H9 (cell line): ENCODE measurements at regions not wholly inside any gene's neighbourhood (a gene's known extent, or its start where the extent isn't known, plus 50 kb on each side); places are given as distances from the start of the nearest gene placed in this dataset.

Experiments
- DNase-seq: peaks from one replicate; pipeline ENCODE4 v3.0.0-alpha.2; 2017
- H2AFZ ChIP-seq: one replicate; pipeline ENCODE4 v1.6.1; 2013; ENCODE audit warnings: mild to moderate bottlenecking, low read length, control low read depth, moderate library complexity
- H2AK5ac ChIP-seq: 2 replicates; pipeline ENCODE4 v1.6.1; 2013; ENCODE audit warnings: low read length, control low read depth, mixed read lengths; ENCODE audit not compliant: insufficient read length
- H2BK120ac ChIP-seq: one replicate; pipeline ENCODE4 v1.6.1; 2013; ENCODE audit warnings: low read depth, mild to moderate bottlenecking, low read length, control low read depth, inconsistent platforms; ENCODE audit not compliant: poor library complexity, severe bottlenecking
- H2BK12ac ChIP-seq: 2 replicates; pipeline ENCODE4 v1.6.1; 2013; ENCODE audit warnings: low read length, control low read depth, mixed read lengths, low read depth; ENCODE audit not compliant: insufficient read length
- H2BK15ac ChIP-seq: 2 replicates; pipeline ENCODE4 v1.6.1; 2013; ENCODE audit warnings: low read depth, low read length, control low read depth
- H2BK20ac ChIP-seq: one replicate; pipeline ENCODE4 v1.6.1; 2013; ENCODE audit warnings: low read depth, mild to moderate bottlenecking, low read length, control low read depth, inconsistent platforms; ENCODE audit not compliant: poor library complexity, severe bottlenecking
- H2BK5ac ChIP-seq: 2 replicates; pipeline ENCODE4 v1.6.1; 2013; ENCODE audit warnings: low read length, control low read depth, mixed read lengths; ENCODE audit not compliant: insufficient read length
- H3K14ac ChIP-seq: 2 replicates; pipeline ENCODE4 v1.6.1; 2013; ENCODE audit warnings: low read length, control low read depth; ENCODE audit not compliant: insufficient read depth
- H3K18ac ChIP-seq: 2 replicates; pipeline ENCODE4 v1.6.1; 2013; ENCODE audit warnings: low read depth, mild to moderate bottlenecking, mixed read lengths, low read length, control low read depth; ENCODE audit not compliant: insufficient read length
- H3K23ac ChIP-seq: 2 replicates; pipeline ENCODE4 v1.6.1; 2013; ENCODE audit warnings: low read length, control low read depth, mixed read lengths, low read depth; ENCODE audit not compliant: insufficient read length
- H3K23me2 ChIP-seq: 2 replicates; pipeline ENCODE4 v1.6.1; 2013; ENCODE audit warnings: low read depth, mild to moderate bottlenecking, mixed read lengths, low read length, control low read depth; ENCODE audit not compliant: insufficient read length, poor library complexity, severe bottlenecking
- H3K27ac ChIP-seq: 2 replicates; pipeline ENCODE4 v1.5.1; 2013; ENCODE audit warnings: low read length, control low read depth, mixed read lengths, low read depth; ENCODE audit not compliant: insufficient read length
- H3K27me3 ChIP-seq: 2 replicates; pipeline ENCODE4 v1.6.1; 2013; ENCODE audit warnings: low read length, control low read depth, inconsistent platforms; ENCODE audit not compliant: insufficient read depth
- H3K4ac ChIP-seq: 2 replicates; pipeline ENCODE4 v1.6.1; 2013; ENCODE audit warnings: low read depth, mild to moderate bottlenecking, control low read depth, inconsistent platforms, low read length, moderate library complexity
- H3K4me1 ChIP-seq: 2 replicates; pipeline ENCODE4 v1.6.1; 2013; ENCODE audit warnings: low read length, control low read depth, inconsistent platforms; ENCODE audit not compliant: insufficient read depth
- H3K4me2 ChIP-seq: 2 replicates; pipeline ENCODE4 v1.6.1; 2013; ENCODE audit warnings: low read length, control low read depth, mixed read lengths; ENCODE audit not compliant: insufficient read length, insufficient read depth
- H3K56ac ChIP-seq: 2 replicates; pipeline ENCODE4 v1.6.1; 2013; ENCODE audit warnings: low read depth, mild to moderate bottlenecking, mixed read lengths, low read length, control low read depth; ENCODE audit not compliant: insufficient read length
- H3K79me1 ChIP-seq: 2 replicates; pipeline ENCODE4 v1.6.1; 2013; ENCODE audit warnings: low read depth, mild to moderate bottlenecking, moderate library complexity, low read length, control low read depth, inconsistent platforms; ENCODE audit not compliant: insufficient read depth, poor library complexity, severe bottlenecking
- H3K79me2 ChIP-seq: 2 replicates; pipeline ENCODE4 v1.6.1; 2013; ENCODE audit warnings: low read length, control low read depth, inconsistent platforms; ENCODE audit not compliant: insufficient read depth
- H3K9ac ChIP-seq: 2 replicates; pipeline ENCODE4 v1.6.1; 2013; ENCODE audit warnings: low read length, control low read depth, mixed read lengths; ENCODE audit not compliant: insufficient read length; ENCODE audit errors: extremely low read depth
- H3K9me3 ChIP-seq: one replicate; pipeline ENCODE4 v1.6.1; 2013; ENCODE audit warnings: low read depth, low read length, inconsistent platforms; ENCODE audit not compliant: control insufficient read depth
- H3T11ph ChIP-seq: one replicate; pipeline ENCODE4 v1.6.1; 2013; ENCODE audit warnings: mild to moderate bottlenecking, low read length, control low read depth, inconsistent platforms
- H4K20me1 ChIP-seq: one replicate; pipeline ENCODE4 v1.6.1; 2013; ENCODE audit not compliant: control insufficient read depth, insufficient read length, insufficient read depth
- H4K5ac ChIP-seq: 2 replicates; pipeline ENCODE4 v1.6.1; 2013; ENCODE audit warnings: low read depth, mild to moderate bottlenecking, mixed read lengths, low read length, control low read depth; ENCODE audit not compliant: insufficient read length
- H4K8ac ChIP-seq: replicated peaks from 2 replicates; pipeline ENCODE4 v1.6.1; 2013; ENCODE audit warnings: low read length, control low read depth, mixed read lengths, low read depth; ENCODE audit not compliant: insufficient read length
- H4K91ac ChIP-seq: 2 replicates; pipeline ENCODE4 v1.6.1; 2013; ENCODE audit warnings: low read depth, mild to moderate bottlenecking, moderate library complexity, mixed read lengths, low read length, control low read depth; ENCODE audit not compliant: insufficient read length
- H3K27ac Mint-ChIP-seq, 3 experiments: 2 replicates in 2 of 3; 3 replicates in 1 of 3; pipeline ENCODE4 v1.8.0; 2020 to 2021; ENCODE audit warnings: mixed read lengths in 3 of 3, mild to moderate bottlenecking in 1 of 3, moderate library complexity in 1 of 3
- H3K27me3 Mint-ChIP-seq: 2 replicates; pipeline ENCODE4 v1.8.0; 2021; ENCODE audit warnings: low read depth, mild to moderate bottlenecking, moderate library complexity, mixed read lengths
- H3K36me3 Mint-ChIP-seq, 3 experiments: 2 replicates in 2 of 3; 3 replicates in 1 of 3; pipeline ENCODE4 v1.8.0; 2020 to 2021; ENCODE audit warnings: low read depth in 3 of 3, mixed read lengths in 3 of 3; ENCODE audit not compliant: insufficient read depth in 1 of 3
- H3K4me1 Mint-ChIP-seq, 2 experiments: 2 replicates each; pipeline ENCODE4 v1.8.0; 2020; ENCODE audit warnings: mixed read lengths in 2 of 2
- H3K4me3 Mint-ChIP-seq, 2 experiments: 2 replicates in 1 of 2; 3 replicates in 1 of 2; pipeline ENCODE4 v1.8.0; 2020 to 2021; ENCODE audit warnings: mild to moderate bottlenecking in 2 of 2, mixed read lengths in 2 of 2, moderate library complexity in 1 of 2
- H3K9me3 Mint-ChIP-seq, 2 experiments: 2 replicates in 1 of 2; 3 replicates in 1 of 2; pipeline ENCODE4 v1.8.0; 2020; ENCODE audit warnings: mild to moderate bottlenecking in 2 of 2, mixed read lengths in 2 of 2, moderate library complexity in 1 of 2
- WGBS: extraction: QIAGEN DNeasy Blood & Tissue Kit; methylation state at CpG from one replicate; pipeline ENCODE4 v1.1.7; 2013; ENCODE audit warnings: missing lambda C conversion rate, low lambda C conversion rate, mixed read lengths; ENCODE audit not compliant: insufficient read length; ENCODE audit errors: extremely low coverage; 5-methylcytosine and 5-hydroxymethylcytosine counted together
- TF ChIP-seq, protein P1 (sequence below): fragments of 200-600 bp; sonication (generic); conservative IDR thresholded peaks from 3 replicates; pipeline ENCODE4 v1.8.0; 2021; ENCODE audit warnings: antibody characterized with exemption, mild to moderate bottlenecking

- no peaks in the 10 kb centered on the region for H3K9me3 ChIP-seq
- no peaks in the 10 kb centered on the region for H4K20me1 ChIP-seq
- H3T11ph ChIP-seq: no peak overlapping the region
- no peak overlapping the region for H2AK5ac ChIP-seq
- H2BK5ac ChIP-seq: no peak overlapping the region
- no peak overlapping the region for H3K4me3 Mint-ChIP-seq
- no CpG with 5 or more reads among the region's 5 CpGs for WGBS
- no peak overlapping the region for H3K4me2 ChIP-seq
- H3K36me3 Mint-ChIP-seq: no peaks in the 10 kb centered on the region
- H3K23me2 ChIP-seq: no peaks in the 10 kb centered on the region
- no peak overlapping the region for H3K4ac ChIP-seq
- H2BK120ac ChIP-seq: no peak overlapping the region
- no peak overlapping the region for H2BK15ac ChIP-seq
- peaks cover 19 to 24% of the 10 kb centered on the region in 2 experiments for H3K4me1 Mint-ChIP-seq
- H3K14ac ChIP-seq: no peak overlapping the region
- no peak overlapping the region for H4K91ac ChIP-seq
- no peak overlapping the region for H3K27ac Mint-ChIP-seq
- no peaks in the 10 kb centered on the region for H3K79me1 ChIP-seq
- H4K5ac ChIP-seq: no peak overlapping the region
- H3K79me2 ChIP-seq: no peaks in the 10 kb centered on the region
- no peaks in the 10 kb centered on the region; the same call in 1 of the 2 replicates for H3K27me3 Mint-ChIP-seq
- no peaks in the 10 kb centered on the region for H3K9me3 Mint-ChIP-seq
- H2AFZ ChIP-seq: no peak overlapping the region
- H3K23ac ChIP-seq: no peak overlapping the region
- H3K27ac ChIP-seq: no peak overlapping the region
- no peak overlapping the region for H3K56ac ChIP-seq
- no peak overlapping the region for H2BK20ac ChIP-seq
- no peak overlapping the region for H2BK12ac ChIP-seq
- no peak overlapping the region for H3K9ac ChIP-seq
- TF ChIP-seq, protein P1, sequence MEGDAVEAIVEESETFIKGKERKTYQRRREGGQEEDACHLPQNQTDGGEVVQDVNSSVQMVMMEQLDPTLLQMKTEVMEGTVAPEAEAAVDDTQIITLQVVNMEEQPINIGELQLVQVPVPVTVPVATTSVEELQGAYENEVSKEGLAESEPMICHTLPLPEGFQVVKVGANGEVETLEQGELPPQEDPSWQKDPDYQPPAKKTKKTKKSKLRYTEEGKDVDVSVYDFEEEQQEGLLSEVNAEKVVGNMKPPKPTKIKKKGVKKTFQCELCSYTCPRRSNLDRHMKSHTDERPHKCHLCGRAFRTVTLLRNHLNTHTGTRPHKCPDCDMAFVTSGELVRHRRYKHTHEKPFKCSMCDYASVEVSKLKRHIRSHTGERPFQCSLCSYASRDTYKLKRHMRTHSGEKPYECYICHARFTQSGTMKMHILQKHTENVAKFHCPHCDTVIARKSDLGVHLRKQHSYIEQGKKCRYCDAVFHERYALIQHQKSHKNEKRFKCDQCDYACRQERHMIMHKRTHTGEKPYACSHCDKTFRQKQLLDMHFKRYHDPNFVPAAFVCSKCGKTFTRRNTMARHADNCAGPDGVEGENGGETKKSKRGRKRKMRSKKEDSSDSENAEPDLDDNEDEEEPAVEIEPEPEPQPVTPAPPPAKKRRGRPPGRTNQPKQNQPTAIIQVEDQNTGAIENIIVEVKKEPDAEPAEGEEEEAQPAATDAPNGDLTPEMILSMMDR: no peak
- DNase-seq: no peak
- no peaks in the 10 kb centered on the region for H3K27me3 ChIP-seq
- no peak overlapping the region for H4K8ac ChIP-seq
- H3K18ac ChIP-seq: no peak overlapping the region
- H3K4me1 ChIP-seq: no peaks in the 10 kb centered on the region
These were observed 568.3 kb upstream of the ZFHX3 start for GRCh38 chr16:73616166-73616753.
